ENCODE measurements at regions not wholly inside any gene's neighbourhood (a gene's known extent, or its start where the extent isn't known, plus 50 kb on each side); places are given as distances from the start of the nearest gene placed in this dataset.

DNA sequence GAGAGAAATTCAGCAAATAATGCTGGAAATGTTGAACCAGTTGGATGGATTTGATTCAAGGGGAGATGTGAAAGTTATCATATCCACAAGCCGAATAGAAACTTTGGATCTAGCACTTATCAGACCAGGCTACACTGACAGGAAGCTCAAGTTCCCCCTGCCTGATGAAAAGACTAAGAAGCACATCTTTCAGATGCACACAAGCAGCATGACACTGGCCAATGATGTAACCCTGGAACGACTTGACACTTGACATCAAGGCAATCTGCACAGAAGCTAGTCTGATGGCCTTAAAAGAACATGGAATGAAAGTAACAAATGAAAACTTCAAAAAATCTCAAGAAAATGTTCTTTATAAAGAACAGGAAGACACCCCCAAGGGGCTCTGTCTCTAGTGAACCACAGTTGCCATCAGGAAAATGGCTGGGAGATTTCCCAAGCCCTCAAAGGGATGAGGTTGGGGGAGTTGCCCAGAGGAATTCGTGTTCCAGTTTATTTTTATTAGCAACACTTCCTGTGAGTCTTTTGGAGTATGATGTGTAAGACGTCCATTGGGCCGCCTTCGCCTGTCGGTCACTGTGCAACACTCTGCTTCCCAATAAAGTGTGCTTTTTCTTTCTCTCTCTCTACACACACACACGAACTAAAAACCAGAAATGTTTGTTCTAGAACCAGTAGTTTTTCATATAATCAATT is 200.0 kb downstream of the HIBADH start:
- DNase-seq = no peak

DNA sequence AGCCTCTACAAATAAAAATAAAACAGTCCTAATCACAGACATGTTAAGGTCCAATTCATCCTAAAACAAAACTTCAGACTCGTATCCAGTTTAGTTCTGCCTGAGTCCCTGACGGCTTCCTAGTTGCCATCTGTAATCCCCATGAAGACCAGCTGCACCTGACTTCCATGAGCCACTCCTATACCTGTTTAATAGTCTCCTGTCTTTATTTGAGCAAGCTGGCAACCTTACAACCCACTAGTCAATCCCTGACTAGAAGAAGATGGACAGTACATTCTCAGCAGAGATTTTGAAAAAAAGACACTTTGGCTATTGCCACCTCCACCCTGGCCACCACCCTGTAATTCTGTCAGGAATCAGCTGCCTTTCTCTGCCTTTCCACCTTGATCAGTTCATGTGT is 197.7 kb downstream of the HIBADH start:
- DNase-seq = no peak

GRCh38 chr7:27466703-27467102 is 196.0 kb downstream of the HIBADH start:
- no peak for DNase-seq

DNA sequence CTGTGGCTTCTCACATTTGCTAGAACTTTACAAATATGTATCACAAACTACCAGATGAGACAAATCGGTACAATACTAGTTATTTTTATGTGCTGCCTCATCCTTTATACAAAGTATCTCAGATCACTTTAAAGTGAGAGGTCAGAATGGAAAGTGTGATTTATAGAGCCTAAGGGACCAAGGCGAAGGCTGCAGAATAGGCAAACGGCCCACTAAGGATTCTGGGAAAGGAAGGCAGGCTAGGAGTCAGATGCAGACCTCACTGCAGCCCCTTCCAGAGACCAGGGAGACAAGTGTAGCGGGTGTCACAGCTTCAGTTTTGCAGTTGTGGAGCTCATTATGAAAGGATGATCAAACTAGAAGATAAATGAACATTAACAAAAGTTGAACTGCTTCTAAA is 190.6 kb downstream of the HIBADH start:
- DNase-seq = no peak

Measured in skin of body (tissue), 1 donor.